ENCODE measurements at regions not wholly inside any gene's neighbourhood (a gene's known extent, or its start where the extent isn't known, plus 50 kb on each side); places are given as distances from the start of the nearest gene placed in this dataset.

GRCh38 chr18:78601923-78602322 is 377.7 kb upstream of the SALL3 start:
- no peak for TF ChIP-seq POLR2A (IDR thresholded peaks at IDR 0.05)
- TF ChIP-seq, protein P1, sequence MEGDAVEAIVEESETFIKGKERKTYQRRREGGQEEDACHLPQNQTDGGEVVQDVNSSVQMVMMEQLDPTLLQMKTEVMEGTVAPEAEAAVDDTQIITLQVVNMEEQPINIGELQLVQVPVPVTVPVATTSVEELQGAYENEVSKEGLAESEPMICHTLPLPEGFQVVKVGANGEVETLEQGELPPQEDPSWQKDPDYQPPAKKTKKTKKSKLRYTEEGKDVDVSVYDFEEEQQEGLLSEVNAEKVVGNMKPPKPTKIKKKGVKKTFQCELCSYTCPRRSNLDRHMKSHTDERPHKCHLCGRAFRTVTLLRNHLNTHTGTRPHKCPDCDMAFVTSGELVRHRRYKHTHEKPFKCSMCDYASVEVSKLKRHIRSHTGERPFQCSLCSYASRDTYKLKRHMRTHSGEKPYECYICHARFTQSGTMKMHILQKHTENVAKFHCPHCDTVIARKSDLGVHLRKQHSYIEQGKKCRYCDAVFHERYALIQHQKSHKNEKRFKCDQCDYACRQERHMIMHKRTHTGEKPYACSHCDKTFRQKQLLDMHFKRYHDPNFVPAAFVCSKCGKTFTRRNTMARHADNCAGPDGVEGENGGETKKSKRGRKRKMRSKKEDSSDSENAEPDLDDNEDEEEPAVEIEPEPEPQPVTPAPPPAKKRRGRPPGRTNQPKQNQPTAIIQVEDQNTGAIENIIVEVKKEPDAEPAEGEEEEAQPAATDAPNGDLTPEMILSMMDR (IDR thresholded peaks at IDR 0.05 in 8 of 11, conservative IDR thresholded peaks at IDR 0.05 in 3 of 11): no peak

Data from spleen (tissue), 7 donors.